HEK293 (cell line): ENCODE measurements at regions not wholly inside any gene's neighbourhood (a gene's known extent, or its start where the extent isn't known, plus 50 kb on each side); places are given as distances from the start of the nearest gene placed in this dataset.

Experiments
- BCL11A ChIP-seq: fragments of 450-650 bp; formaldehyde crosslinking; IDR thresholded peaks from 2 replicates; pipeline ENCODE4 v1.5.1; 2016; ENCODE audit warnings: low read depth, missing biosample characterization, missing genetic modification characterization
- CTCF ChIP-seq: fragments of 450-650 bp; formaldehyde crosslinking; IDR thresholded peaks from 2 replicates; pipeline ENCODE4 v1.5.1; 2016; ENCODE audit warnings: missing biosample characterization, missing genetic modification characterization
- REST ChIP-seq: fragments of 450-650 bp; formaldehyde crosslinking; IDR thresholded peaks from 2 replicates; pipeline ENCODE4 v1.5.1; 2016; ENCODE audit warnings: missing biosample characterization, missing genetic modification characterization
- ZNF488 ChIP-seq: fragments of 450-650 bp; formaldehyde crosslinking; IDR thresholded peaks from 2 replicates; pipeline ENCODE4 v1.5.1; 2016; ENCODE audit warnings: missing biosample characterization, missing genetic modification characterization

- TF ChIP-seq CTCF (tag by site-specific recombination) (no peak), BCL11A (no peak), REST (tag by site-specific recombination) (no peak), ZNF488 (tag by site-specific recombination) (no peak)
These were observed 116.5 kb upstream of the F13A1 start for GRCh38 chr6:6436946-6437345.
